GM19238 (cell line): ENCODE measurements at regions not wholly inside any gene's neighbourhood (a gene's known extent, or its start where the extent isn't known, plus 50 kb on each side); places are given as distances from the start of the nearest gene placed in this dataset.

Experiments
- DNase-seq: peaks from one replicate; pipeline ENCODE4 v3.0.0; 2011; ENCODE audit warnings: low spot score; ENCODE audit not compliant: insufficient read length

- DNase-seq = no peak
Observed at GRCh38 chr7:88432301-88432700, 125.6 kb upstream of the STEAP4 start.

- DNase-seq = no peak
Observed at GRCh38 chr7:88431882-88432281, 125.2 kb upstream of the STEAP4 start.

GRCh38 chr7:88429382-88429781 is 122.7 kb upstream of the STEAP4 start:
- no peak for DNase-seq

GRCh38 chr7:88402529-88402928 is 95.8 kb upstream of the STEAP4 start:
- DNase-seq = no peak

- DNase-seq = no peak
Observed at GRCh38 chr7:88401009-88401623, 94.4 kb upstream of the STEAP4 start.

- DNase-seq = no peak
Observed at GRCh38 chr7:88399696-88400240, 93.1 kb upstream of the STEAP4 start.

GRCh38 chr7:88399036-88399435 is 92.3 kb upstream of the STEAP4 start:
- DNase-seq = no peak

GRCh38 chr7:88398459-88398858 is 91.8 kb upstream of the STEAP4 start:
- no peak for DNase-seq

- DNase-seq = no peak
Observed at GRCh38 chr7:88396948-88397322, 90.2 kb upstream of the STEAP4 start.

- no peak for DNase-seq
Observed at GRCh38 chr7:88396295-88396947, 89.7 kb upstream of the STEAP4 start.

- DNase-seq = no peak
Observed at GRCh38 chr7:88395715-88396114, 89.0 kb upstream of the STEAP4 start.

GRCh38 chr7:88391247-88391646 is 84.6 kb upstream of the STEAP4 start:
- no peak for DNase-seq

GRCh38 chr7:88387368-88387767 is 80.7 kb upstream of the STEAP4 start:
- no peak for DNase-seq

GRCh38 chr7:88386665-88387156 is 80.0 kb upstream of the STEAP4 start:
- DNase-seq = no peak

- no peak for DNase-seq
Observed at GRCh38 chr7:88377434-88377833, 70.7 kb upstream of the STEAP4 start.

GRCh38 chr7:88368686-88369085 is 62.0 kb upstream of the STEAP4 start:
- no peak for DNase-seq

- DNase-seq = no peak
Observed at GRCh38 chr7:88366845-88367244, 60.2 kb upstream of the STEAP4 start.

GRCh38 chr7:88363869-88364268 is 57.2 kb upstream of the STEAP4 start:
- no peak for DNase-seq

GRCh38 chr7:88363249-88363648 is 56.6 kb upstream of the STEAP4 start:
- no peak for DNase-seq

GRCh38 chr7:88361357-88361756 is 54.7 kb upstream of the STEAP4 start:
- DNase-seq = no peak

- no peak for DNase-seq
Observed at GRCh38 chr7:88358881-88359280, 52.2 kb upstream of the STEAP4 start.

GRCh38 chr7:88358526-88358838 is 51.8 kb upstream of the STEAP4 start:
- no peak for DNase-seq
